Smooth muscle cell (in vitro differentiated cells): ENCODE measurements at regions not wholly inside any gene's neighbourhood (a gene's known extent, or its start where the extent isn't known, plus 50 kb on each side); places are given as distances from the start of the nearest gene placed in this dataset.

ENCODE experiments used
- DNase-seq: peaks from one replicate; lab custom pipeline; 2025; ENCODE audit not compliant: unreplicated experiment; lab: John Stamatoyannopoulos, UW
- H2AFZ ChIP-seq: fragments of 200-600 bp; sonication (generic); 2 replicates; pipeline ENCODE4 v1.6.0; 2016; ENCODE audit warnings: antibody characterized with exemption, low read depth, mild to moderate bottlenecking
- H3F3A ChIP-seq: fragments of 200-600 bp; sonication (generic); 2 replicates; pipeline ENCODE4 v1.6.0; 2017; ENCODE audit warnings: antibody characterized with exemption, low read depth
- H3K27ac ChIP-seq: fragments of 200-600 bp; sonication (generic); 2 replicates; pipeline ENCODE4 v1.5.1; 2016; ENCODE audit warnings: low read depth, mild to moderate bottlenecking
- H3K27me3 ChIP-seq: fragments of 200-600 bp; sonication (generic); 2 replicates; pipeline ENCODE4 v1.6.1; 2016; ENCODE audit warnings: low read depth, mild to moderate bottlenecking
- H3K36me3 ChIP-seq: fragments of 200-600 bp; sonication (generic); 2 replicates; pipeline ENCODE4 v1.5.1; 2016; ENCODE audit warnings: low read depth
- H3K4me1 ChIP-seq: fragments of 200-600 bp; sonication (generic); 2 replicates; pipeline ENCODE4 v1.5.1; 2016; ENCODE audit warnings: low read depth
- H3K4me2 ChIP-seq: fragments of 200-600 bp; sonication (generic); 2 replicates; pipeline ENCODE4 v1.6.0; 2016; ENCODE audit warnings: mild to moderate bottlenecking
- H3K4me3 ChIP-seq: fragments of 200-600 bp; sonication (generic); 2 replicates; pipeline ENCODE4 v1.5.1; 2016; ENCODE audit warnings: mild to moderate bottlenecking
- H3K79me2 ChIP-seq: fragments of 200-600 bp; sonication (generic); 2 replicates; pipeline ENCODE4 v1.6.0; 2016; ENCODE audit warnings: low read depth, mild to moderate bottlenecking
- H3K9ac ChIP-seq: fragments of 200-600 bp; sonication (generic); 2 replicates; pipeline ENCODE4 v1.6.0; 2016; ENCODE audit warnings: low read depth
- H3K9me3 ChIP-seq: fragments of 200-600 bp; sonication (generic); replicated peaks from 2 replicates; pipeline ENCODE4 v1.5.1; 2016; ENCODE audit warnings: low read depth
- H4K20me1 ChIP-seq: fragments of 200-600 bp; sonication (generic); 2 replicates; pipeline ENCODE4 v1.6.0; 2016; ENCODE audit warnings: low read depth
- CTCF ChIP-seq: fragments of 200-600 bp; sonication (generic); IDR thresholded peaks from 2 replicates; pipeline ENCODE4 v1.5.1; 2017; ENCODE audit warnings: borderline replicate concordance, mild to moderate bottlenecking, antibody characterized with exemption; ENCODE audit not compliant: insufficient read depth, poor library complexity, severe bottlenecking
- WGBS: methylation state at CpG from one replicate; pipeline ENCODE4 v1.1.7; 2016; ENCODE audit warnings: low lambda C conversion rate; 5-methylcytosine and 5-hydroxymethylcytosine counted together

- WGBS = 60% methylated on average over 1 of the region's 1 CpG
Observed at GRCh38 chr14:65810322-65810721, 397.8 kb downstream of the FUT8 start.

GRCh38 chr14:65813760-65814384 lies 401.3 kb downstream of the FUT8 start:
- 47% methylated on average over 3 of the region's 3 CpGs for WGBS
- peaks cover 11% of the 10 kb centered on the region for H3K4me1 ChIP-seq
- no peak overlapping the region for H3K4me2 ChIP-seq
- H3F3A ChIP-seq = no peaks in the 10 kb centered on the region
- no peak overlapping the region for H3K4me3 ChIP-seq
- H2AFZ ChIP-seq = no peak overlapping the region
- no peak for DNase-seq
- no peaks in the 10 kb centered on the region for H3K36me3 ChIP-seq
- no peak overlapping the region for H3K9ac ChIP-seq
- no peaks in the 10 kb centered on the region for H4K20me1 ChIP-seq
- H3K79me2 ChIP-seq = no peaks in the 10 kb centered on the region
- H3K9me3 ChIP-seq = no peaks in the 10 kb centered on the region
- peaks cover 17% of the 10 kb centered on the region for H3K27me3 ChIP-seq
- no peak for TF ChIP-seq CTCF
- no peak overlapping the region for H3K27ac ChIP-seq

More at GRCh38 chr14:65810322-65810721, 397.8 kb downstream of the FUT8 start:
- no peak overlapping the region for H2AFZ ChIP-seq
- no peaks in the 10 kb centered on the region for H3K36me3 ChIP-seq
- no peak overlapping the region for H3K4me3 ChIP-seq
- H3K4me2 ChIP-seq = no peak overlapping the region
- no peak for DNase-seq
- no peaks in the 10 kb centered on the region for H3K79me2 ChIP-seq
- H3K9me3 ChIP-seq = no peaks in the 10 kb centered on the region
- H3F3A ChIP-seq = no peaks in the 10 kb centered on the region
- TF ChIP-seq CTCF = no peak
- no peak overlapping the region for H3K27ac ChIP-seq
- no peak overlapping the region for H3K9ac ChIP-seq
- H3K27me3 ChIP-seq = peaks cover 17% of the 10 kb centered on the region
- H3K4me1 ChIP-seq = peaks cover 11% of the 10 kb centered on the region
- H4K20me1 ChIP-seq = no peaks in the 10 kb centered on the region

GRCh38 chr14:65815127-65815526 lies 402.6 kb downstream of the FUT8 start:
- TF ChIP-seq CTCF = no peak
- Histone ChIP-seq H3K27me3 (peaks cover 20% of the 10 kb centered on the region), H3K9ac (no peak overlapping the region), H3K36me3 (no peaks in the 10 kb centered on the region), H3K4me3 (no peak overlapping the region), H4K20me1 (no peaks in the 10 kb centered on the region), H3K79me2 (no peaks in the 10 kb centered on the region), H2AFZ (no peak overlapping the region), H3K9me3 (no peaks in the 10 kb centered on the region), H3F3A (no peaks in the 10 kb centered on the region), H3K4me1 (peaks cover 9% of the 10 kb centered on the region), H3K4me2 (no peak overlapping the region), H3K27ac (no peak overlapping the region)
- no peak for DNase-seq
- WGBS = 96% methylated on average over 4 of the region's 4 CpGs

- DNase-seq = no peak
- TF ChIP-seq CTCF = no peak
Observed at GRCh38 chr14:65817011-65817410, 404.5 kb downstream of the FUT8 start.

More at GRCh38 chr14:65817011-65817410, 404.5 kb downstream of the FUT8 start:
- Histone ChIP-seq H3K36me3 (no peaks in the 10 kb centered on the region), H3K79me2 (no peaks in the 10 kb centered on the region), H3K9ac (no peak overlapping the region), H3K27ac (no peak overlapping the region), H3K4me1 (no peaks in the 10 kb centered on the region), H2AFZ (no peak overlapping the region), H3K9me3 (no peaks in the 10 kb centered on the region), H4K20me1 (no peaks in the 10 kb centered on the region), H3K4me3 (no peak overlapping the region), H3K4me2 (no peak overlapping the region), H3K27me3 (peaks cover 12% of the 10 kb centered on the region), H3F3A (no peaks in the 10 kb centered on the region)
- WGBS = 66% methylated on average over 1 of the region's 1 CpG
